Gastroesophageal sphincter (tissue), 4 donors: ENCODE measurements at regions not wholly inside any gene's neighbourhood (a gene's known extent, or its start where the extent isn't known, plus 50 kb on each side); places are given as distances from the start of the nearest gene placed in this dataset.

Source experiments
- ATAC-seq: fragments of 150-250 bp; one replicate; pipeline ENCODE4 v1.9.1; 2016; ENCODE audit warnings: mild to moderate bottlenecking, moderate library complexity
- H3K27ac ChIP-seq, 4 donors: fragments of 200-600 bp; sonication (generic) in 3 of 4; 1 replicate in 3 of 4; 2 replicates in 1 of 4; pipeline ENCODE4 v1.5.1; 2016 to 2019
- H3K27me3 ChIP-seq: fragments of 200-600 bp; sonication (generic); one replicate; pipeline ENCODE4 v1.5.1; 2019
- H3K36me3 ChIP-seq, 2 donors: fragments of 200-600 bp; sonication (generic); one replicate each; pipeline ENCODE4 v1.5.1; 2019; ENCODE audit warnings: control low read depth in 1 of 2
- H3K4me1 ChIP-seq, 3 donors: fragments of 200-600 bp; sonication (generic); 1 replicate in 2 of 3; 2 replicates in 1 of 3; pipeline ENCODE4 v1.5.1; 2016 to 2019; ENCODE audit warnings: control low read depth in 2 of 3
- H3K4me3 ChIP-seq, 2 donors: fragments of 200-600 bp; sonication (generic); one replicate each; pipeline ENCODE4 v1.5.1; 2019; ENCODE audit warnings: mild to moderate bottlenecking in 1 of 2, moderate library complexity in 1 of 2
- H3K9me3 ChIP-seq, 3 donors: fragments of 200-600 bp; sonication (generic); one replicate each; pipeline ENCODE4 v1.5.1; 2017 to 2019; ENCODE audit warnings: control low read depth in 2 of 3
- CTCF ChIP-seq, 4 experiments: fragments of 200-600 bp in 2 of 4; fragments of 450-650 bp in 2 of 4; sonication (generic) in 1 of 4; IDR thresholded peaks; one replicate each; pipeline ENCODE4 v1.5.1; 2017 to 2019; ENCODE audit warnings: antibody characterized with exemption in 4 of 4, mild to moderate bottlenecking in 2 of 4, moderate library complexity in 2 of 4
- EP300 ChIP-seq: sonication (generic); formaldehyde crosslinking; IDR thresholded peaks from one replicate; pipeline ENCODE4 v1.6.1; 2017; ENCODE audit warnings: antibody characterized with exemption, mild to moderate bottlenecking
- POLR2A ChIP-seq, 2 donors: fragments of 450-650 bp; IDR thresholded peaks; one replicate each; pipeline ENCODE4 v1.6.1; 2017; ENCODE audit warnings: antibody characterized with exemption in 2 of 2, mild to moderate bottlenecking in 2 of 2, moderate library complexity in 1 of 2
- POLR2AphosphoS5 ChIP-seq: sonication (generic); formaldehyde crosslinking; IDR thresholded peaks from one replicate; pipeline ENCODE4 v1.6.1; 2017; ENCODE audit warnings: antibody characterized with exemption
- WGBS, 2 donors: methylation state at CpG; one replicate each; pipeline ENCODE4 v1.1.5; 2018; ENCODE audit warnings: low coverage in 1 of 2; 5-methylcytosine and 5-hydroxymethylcytosine counted together

- H3K9me3 ChIP-seq = no peaks in the 10 kb centered on the region
- H3K4me1 ChIP-seq = no peaks in the 10 kb centered on the region
- TF ChIP-seq POLR2AphosphoS5 (no peak), EP300 (no peak), POLR2A (IDR thresholded peaks at IDR 0.05) (no peak), CTCF (IDR thresholded peaks at IDR 0.05) (no peak)
- 66 to 92% methylated on average over 4 of the region's 4 CpGs for WGBS, 2 donors
- H3K27ac ChIP-seq = no peak overlapping the region
- no peak for ATAC-seq
- H3K4me3 ChIP-seq = no peak overlapping the region
- no peaks in the 10 kb centered on the region for H3K27me3 ChIP-seq
- no peaks in the 10 kb centered on the region for H3K36me3 ChIP-seq
Observed at GRCh38 chr4:32192991-32193390, 1472.8 kb downstream of the PCDH7 start.

GRCh38 chr4:32196950-32197688, 1477.0 kb downstream of the PCDH7 start:
- H3K27ac ChIP-seq = no peak overlapping the region
- no peaks in the 10 kb centered on the region for H3K9me3 ChIP-seq
- H3K36me3 ChIP-seq = no peaks in the 10 kb centered on the region
- WGBS, 2 donors = 63 to 67% methylated on average over 9 to 10 of the region's 10 CpGs
- H3K4me1 ChIP-seq = no peaks in the 10 kb centered on the region
- TF ChIP-seq POLR2A (IDR thresholded peaks at IDR 0.05) (no peak), POLR2AphosphoS5 (no peak), CTCF (IDR thresholded peaks at IDR 0.05) (no peak), EP300 (no peak)
- H3K27me3 ChIP-seq = no peaks in the 10 kb centered on the region
- no peak for ATAC-seq
- no peak overlapping the region for H3K4me3 ChIP-seq

- H3K27ac ChIP-seq = no peak overlapping the region
- 41 to 66% methylated on average over 6 to 8 of the region's 8 CpGs for WGBS, 2 donors
- no peak for ATAC-seq
Observed at GRCh38 chr4:32199639-32200038, 1479.5 kb downstream of the PCDH7 start.

GRCh38 chr4:32203340-32203739, 1483.2 kb downstream of the PCDH7 start:
- TF ChIP-seq POLR2AphosphoS5 (no peak), CTCF (IDR thresholded peaks at IDR 0.05) (no peak), EP300 (no peak), POLR2A (IDR thresholded peaks at IDR 0.05) (no peak)

More at GRCh38 chr4:32199639-32200038, 1479.5 kb downstream of the PCDH7 start:
- H3K36me3 ChIP-seq = no peaks in the 10 kb centered on the region
- TF ChIP-seq POLR2A (IDR thresholded peaks at IDR 0.05) (no peak), CTCF (IDR thresholded peaks at IDR 0.05) (no peak), POLR2AphosphoS5 (no peak), EP300 (no peak)
- H3K4me3 ChIP-seq = no peak overlapping the region
- no peaks in the 10 kb centered on the region for H3K27me3 ChIP-seq
- no peaks in the 10 kb centered on the region for H3K4me1 ChIP-seq
- H3K9me3 ChIP-seq = peaks cover 0 to 9% (median 0%) of the 10 kb centered on the region in 3 donors

GRCh38 chr4:32206756-32207155, 1486.6 kb downstream of the PCDH7 start:
- 70 to 72% methylated on average over 2 to 3 of the region's 3 CpGs for WGBS, 2 donors
- Histone ChIP-seq H3K27ac (no peak overlapping the region), H3K4me3 (no peak overlapping the region), H3K36me3 (no peaks in the 10 kb centered on the region), H3K4me1 (no peaks in the 10 kb centered on the region), H3K9me3 (peaks cover 0 to 26% (median 0%) of the 10 kb centered on the region in 3 donors), H3K27me3 (no peaks in the 10 kb centered on the region)
- TF ChIP-seq POLR2AphosphoS5 (no peak), POLR2A (IDR thresholded peaks at IDR 0.05) (no peak), CTCF (IDR thresholded peaks at IDR 0.05) (no peak), EP300 (no peak)
- ATAC-seq = no peak

More at GRCh38 chr4:32203340-32203739, 1483.2 kb downstream of the PCDH7 start:
- H3K9me3 ChIP-seq = peaks cover 0 to 26% (median 0%) of the 10 kb centered on the region in 3 donors
- H3K36me3 ChIP-seq = no peaks in the 10 kb centered on the region
- H3K27me3 ChIP-seq = no peaks in the 10 kb centered on the region
- no peak for ATAC-seq
- H3K4me3 ChIP-seq = no peak overlapping the region
- H3K27ac ChIP-seq = no peak overlapping the region
- no peaks in the 10 kb centered on the region for H3K4me1 ChIP-seq
